GM18951 (cell line): ENCODE measurements at regions not wholly inside any gene's neighbourhood (a gene's known extent, or its start where the extent isn't known, plus 50 kb on each side); places are given as distances from the start of the nearest gene placed in this dataset.

Experiments
- POLR2A ChIP-seq: IDR thresholded peaks from 4 replicates; pipeline ENCODE4 v1.6.1; 2011; ENCODE audit warnings: mild to moderate bottlenecking; ENCODE audit not compliant: insufficient read length, insufficient read depth; ENCODE audit errors: extremely low read depth
- in situ Hi-C: fragments of 300-500 bp; cut with MboI; formaldehyde crosslinking; loops from one replicate; pipeline ENCODE4 v1.12.0; 2022; ENCODE audit warnings: low sequenced_read_pairs, mixed read lengths, inconsistent platforms; ENCODE audit not compliant: unreplicated experiment

DNA sequence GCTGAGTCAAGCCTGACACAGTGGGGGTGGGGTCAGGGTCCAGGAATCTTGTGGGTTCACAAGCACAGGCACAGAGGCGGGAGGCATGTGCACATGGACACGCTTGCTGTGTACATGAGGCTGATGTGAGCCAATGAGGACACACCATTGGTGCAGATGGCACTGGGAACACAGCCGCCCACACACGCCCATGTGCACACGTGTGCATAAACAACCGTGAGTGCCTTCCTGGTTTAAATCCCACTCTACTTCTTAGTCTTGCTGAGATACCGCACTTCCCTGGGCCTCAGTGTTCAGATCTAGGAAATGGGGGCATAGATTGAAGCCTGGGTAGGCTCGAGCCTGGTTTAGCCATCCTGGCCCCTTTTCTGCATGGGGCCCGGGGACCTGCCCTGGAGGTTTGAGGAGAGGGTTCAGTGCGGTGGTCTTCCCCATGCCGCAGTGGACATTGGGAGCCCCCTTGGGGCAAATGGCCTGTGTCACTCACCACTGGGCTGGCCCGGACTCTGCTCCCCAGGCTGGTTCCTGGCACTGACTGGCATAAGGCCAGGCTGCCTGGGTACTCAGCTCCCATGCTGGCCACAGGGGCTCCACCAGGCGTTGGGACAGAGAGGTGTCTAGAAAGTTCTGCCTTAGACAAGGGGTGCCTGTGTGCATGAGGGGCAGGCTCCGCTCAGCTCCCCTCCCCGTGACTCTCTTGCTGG is 60.2 kb downstream of the CEBPB start:
- in situ Hi-C loops, result no loop called here

GRCh38 chr20:50251383-50251748 is 60.7 kb downstream of the CEBPB start:
- no peak for TF ChIP-seq POLR2A
- in situ Hi-C loops, result no loop called here

More for the DNA sequence above, 60.2 kb downstream of the CEBPB start:
- TF ChIP-seq POLR2A, result no peak

DNA sequence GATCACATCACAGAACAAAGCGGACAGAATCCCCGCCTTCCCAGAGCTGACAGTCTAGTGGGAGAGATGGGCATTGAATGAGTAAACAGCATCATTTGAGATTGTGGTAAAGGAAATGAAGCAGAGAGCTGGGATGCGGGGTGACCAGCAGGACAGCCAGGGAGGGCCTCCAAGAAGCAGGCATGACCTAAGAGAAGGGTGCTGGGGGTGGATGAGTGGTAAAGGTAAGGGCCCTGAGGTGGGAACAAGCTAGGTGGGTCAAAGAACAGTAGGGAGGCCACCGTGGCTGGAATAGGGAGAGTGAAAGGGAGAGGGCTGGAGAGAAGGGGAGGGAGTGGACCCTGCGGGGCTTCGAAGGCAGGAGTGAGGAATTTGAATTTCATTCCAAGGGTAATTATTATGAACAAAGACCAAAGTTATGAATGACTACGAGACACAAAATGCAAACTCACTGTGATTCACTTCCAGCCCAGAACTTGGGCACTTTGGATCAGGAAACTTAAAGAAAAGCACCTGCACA is 61.4 kb downstream of the CEBPB start:
- in situ Hi-C loops, result no loop called here
- TF ChIP-seq POLR2A, result no peak

DNA sequence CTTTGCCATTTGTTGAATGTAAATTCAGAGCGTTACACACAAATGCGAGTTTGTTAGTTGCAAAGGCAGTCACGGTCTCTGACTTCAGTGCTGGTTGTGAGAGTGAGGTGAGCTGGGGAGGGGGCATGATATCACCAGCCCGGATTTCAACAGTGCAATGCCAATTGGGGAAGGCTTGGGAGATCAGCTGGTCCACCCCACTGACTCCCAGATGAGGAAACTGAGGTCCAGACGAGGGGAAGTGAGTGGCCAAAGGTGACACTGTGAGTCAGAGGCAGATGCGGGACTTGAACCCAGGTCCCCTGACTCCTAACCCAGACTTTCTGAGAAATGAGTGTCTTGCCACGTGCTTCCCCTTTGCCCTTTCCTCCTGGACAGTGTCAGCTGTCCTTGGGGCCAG is 62.1 kb downstream of the CEBPB start:
- in situ Hi-C loops, result no loop called here
- no peak for TF ChIP-seq POLR2A

- no peak for TF ChIP-seq POLR2A
- in situ Hi-C loops, result no loop called here
These were observed 62.5 kb downstream of the CEBPB start for GRCh38 chr20:50253101-50253500.

- in situ Hi-C loops, result no loop called here
- no peak for TF ChIP-seq POLR2A
These were observed 63.9 kb downstream of the CEBPB start for GRCh38 chr20:50254466-50255079.

DNA sequence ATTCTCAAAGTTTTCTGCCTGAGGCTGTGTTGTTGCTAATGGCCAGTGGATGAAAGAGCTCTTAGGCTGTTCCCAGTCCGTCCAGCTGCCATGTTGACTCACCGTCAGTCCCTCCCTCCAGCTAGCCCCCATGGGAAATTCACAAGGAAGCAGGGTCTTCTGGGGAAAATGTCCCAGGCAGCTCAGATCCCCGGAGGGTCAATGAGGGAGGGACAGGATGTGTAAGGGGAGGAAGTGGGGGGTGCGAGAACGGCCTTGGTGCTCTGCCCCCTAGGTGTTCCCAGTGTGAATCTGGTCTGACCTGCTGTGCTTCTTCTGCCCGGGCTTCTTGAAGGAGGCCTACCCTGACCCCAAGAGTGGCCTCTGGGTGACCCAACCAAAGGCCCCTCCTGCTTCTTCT is 65.9 kb downstream of the CEBPB start:
- TF ChIP-seq POLR2A, result no peak
- in situ Hi-C loops, result no loop called here

- no peak for TF ChIP-seq POLR2A
- in situ Hi-C loops, result no loop called here
These were observed 67.2 kb downstream of the CEBPB start for GRCh38 chr20:50257860-50258259.

- in situ Hi-C loops, result no loop called here
- no peak for TF ChIP-seq POLR2A
These were observed 68.3 kb downstream of the CEBPB start for GRCh38 chr20:50258790-50259483.

- TF ChIP-seq POLR2A, result no peak
- in situ Hi-C loops, result no loop called here
These were observed 69.3 kb downstream of the CEBPB start for GRCh38 chr20:50259705-50260478.

DNA sequence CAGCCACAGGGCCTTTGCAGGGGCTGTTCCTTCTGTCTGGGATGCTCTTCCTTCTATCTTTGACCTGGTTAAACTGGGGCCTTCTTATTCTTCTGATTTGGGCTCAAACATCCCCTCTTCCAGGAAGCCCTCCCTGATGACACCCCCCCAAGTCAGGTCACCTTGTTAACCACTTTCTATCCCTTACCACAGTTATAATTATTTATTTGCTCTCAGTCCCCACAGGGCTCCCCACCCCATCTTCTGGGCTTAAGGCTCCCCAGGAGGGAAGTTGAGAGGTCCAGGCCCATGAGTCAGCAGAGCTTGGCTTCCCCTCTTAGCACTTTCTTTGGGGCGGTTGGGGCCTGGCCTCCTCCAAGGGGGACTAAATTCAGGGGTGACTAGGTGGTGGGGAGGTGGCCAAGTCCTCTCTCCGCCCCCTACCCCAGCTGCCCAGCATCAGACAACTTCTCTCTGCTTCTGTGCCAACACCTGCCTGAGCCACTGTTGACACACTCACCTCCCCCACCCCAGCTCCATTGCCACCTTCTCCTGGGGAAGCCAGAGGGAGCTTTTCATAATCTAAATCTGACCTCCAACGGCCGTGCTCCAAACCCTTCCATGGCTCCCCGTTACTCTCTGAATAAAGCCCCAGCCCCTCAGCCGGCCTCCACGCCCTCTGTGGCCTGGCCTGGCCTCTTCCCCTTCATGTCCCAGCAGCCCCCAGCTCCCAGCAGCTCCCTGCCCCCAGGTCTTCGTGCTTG is 70.0 kb downstream of the CEBPB start:
- TF ChIP-seq POLR2A, result no peak

DNA sequence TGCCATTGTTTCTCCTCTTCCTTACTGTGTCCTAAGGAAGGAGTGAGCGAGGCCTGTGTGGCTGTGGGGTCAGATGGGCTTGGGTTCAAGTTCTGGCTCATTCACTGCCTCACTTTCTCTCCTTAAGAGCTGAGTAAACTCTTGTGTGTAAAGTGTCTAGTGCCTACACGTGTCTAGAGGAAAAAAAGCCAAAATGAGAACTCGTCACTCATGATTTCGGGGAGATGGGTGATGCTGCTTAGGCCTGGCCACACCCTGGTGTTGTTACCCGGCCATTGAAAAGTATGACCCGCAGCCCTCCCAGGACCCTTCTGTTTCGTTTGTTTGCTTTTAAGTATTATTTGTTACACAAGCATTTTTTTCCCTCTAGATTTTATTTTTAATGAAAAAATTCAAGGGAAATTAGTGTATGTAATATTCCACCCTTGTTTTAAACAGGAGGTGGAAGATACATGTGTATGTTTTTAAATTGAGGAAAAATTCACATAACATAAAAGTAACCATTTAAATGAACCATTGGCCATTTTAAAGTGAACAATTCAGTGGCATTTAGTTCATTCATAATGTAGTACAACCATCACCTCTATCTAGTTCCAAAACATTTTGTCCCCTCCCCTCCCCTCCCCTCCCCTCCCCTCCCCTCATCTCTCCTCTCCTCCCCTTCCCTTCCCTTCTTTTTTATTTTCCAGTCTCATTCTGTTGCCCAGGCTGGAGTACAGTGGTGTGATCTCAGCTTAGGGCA is 71.0 kb downstream of the CEBPB start:
- in situ Hi-C loops, result no loop called here
- TF ChIP-seq POLR2A, result no peak

More for the DNA sequence above, 70.0 kb downstream of the CEBPB start:
- in situ Hi-C loops, result no loop called here
